ENCODE measurements at regions not wholly inside any gene's neighbourhood (a gene's known extent, or its start where the extent isn't known, plus 50 kb on each side); places are given as distances from the start of the nearest gene placed in this dataset.

GRCh38 chr12:16920451-16920850 is 314.5 kb upstream of the LMO3 start:
- no peaks in the 10 kb centered on the region for H3K4me1 ChIP-seq (ENCODE audit: insufficient read depth, low read length, poor library complexity, severe bottlenecking)
- H3K4me3 ChIP-seq (ENCODE audit: low read length, poor library complexity, severe bottlenecking), result no peak overlapping the region
- no peaks in the 10 kb centered on the region for H3F3A ChIP-seq (ENCODE audit: low read depth)
- H3K36me3 ChIP-seq (ENCODE audit: insufficient read depth, low read length), result no peaks in the 10 kb centered on the region
- no peak overlapping the region for H2AFZ ChIP-seq (ENCODE audit: low read length)
- TF ChIP-seq CTCF (conservative IDR thresholded peaks at IDR 0.05; ENCODE audit: low read length), result no peak
- TF ChIP-seq EZH2phosphoT487 (IDR thresholded peaks at IDR 0.05; ENCODE audit: borderline replicate concordance), result no peak
- no peaks in the 10 kb centered on the region for H3K27me3 ChIP-seq (ENCODE audit: insufficient read depth, low read length, poor library complexity, severe bottlenecking)
- H3K9me2 ChIP-seq (replicated peaks; ENCODE audit: low read depth, low read length), result no peaks in the 10 kb centered on the region
- no peaks in the 10 kb centered on the region for H3K9me3 ChIP-seq (ENCODE audit: insufficient read depth, low read depth, low read length)
- no peak overlapping the region for H3K9ac ChIP-seq (ENCODE audit: low read depth, low read length, poor library complexity, severe bottlenecking)
- no peak overlapping the region for H3K4me2 ChIP-seq (ENCODE audit: low read depth, low read length, poor library complexity, severe bottlenecking)
- H4K20me1 ChIP-seq (ENCODE audit: insufficient read depth, low read length, poor library complexity, severe bottlenecking), result no peaks in the 10 kb centered on the region
- no peaks in the 10 kb centered on the region for H3K79me2 ChIP-seq (ENCODE audit: insufficient read depth, low read length)

- Histone ChIP-seq H2AFZ (ENCODE audit: low read length) (no peak overlapping the region), H3K4me2 (ENCODE audit: low read depth, low read length, poor library complexity, severe bottlenecking) (no peak overlapping the region), H3K9me3 (ENCODE audit: insufficient read depth, low read depth, low read length) (no peaks in the 10 kb centered on the region), H3K36me3 (ENCODE audit: insufficient read depth, low read length) (no peaks in the 10 kb centered on the region), H3K4me1 (ENCODE audit: insufficient read depth, low read length, poor library complexity, severe bottlenecking) (no peaks in the 10 kb centered on the region), H3F3A (ENCODE audit: low read depth) (no peaks in the 10 kb centered on the region), H4K20me1 (ENCODE audit: insufficient read depth, low read length, poor library complexity, severe bottlenecking) (no peaks in the 10 kb centered on the region), H3K79me2 (ENCODE audit: insufficient read depth, low read length) (no peaks in the 10 kb centered on the region), H3K4me3 (ENCODE audit: low read length, poor library complexity, severe bottlenecking) (no peak overlapping the region), H3K9me2 (replicated peaks; ENCODE audit: low read depth, low read length) (no peaks in the 10 kb centered on the region), H3K9ac (ENCODE audit: low read depth, low read length, poor library complexity, severe bottlenecking) (no peak overlapping the region), H3K27me3 (ENCODE audit: insufficient read depth, low read length, poor library complexity, severe bottlenecking) (no peaks in the 10 kb centered on the region)
- TF ChIP-seq EZH2phosphoT487 (IDR thresholded peaks at IDR 0.05; ENCODE audit: borderline replicate concordance), result no peak
- TF ChIP-seq CTCF (conservative IDR thresholded peaks at IDR 0.05; ENCODE audit: low read length), result no peak
Observed at GRCh38 chr12:16919551-16919950, 313.6 kb upstream of the LMO3 start.

GRCh38 chr12:16914853-16915252 is 308.9 kb upstream of the LMO3 start:
- no peak overlapping the region for H3K4me3 ChIP-seq (ENCODE audit: low read length, poor library complexity, severe bottlenecking)
- no peak for TF ChIP-seq EZH2phosphoT487 (IDR thresholded peaks at IDR 0.05; ENCODE audit: borderline replicate concordance)
- TF ChIP-seq CTCF (conservative IDR thresholded peaks at IDR 0.05; ENCODE audit: low read length), result no peak
- H3K79me2 ChIP-seq (ENCODE audit: insufficient read depth, low read length), result no peaks in the 10 kb centered on the region

More at GRCh38 chr12:16914853-16915252, 308.9 kb upstream of the LMO3 start:
- Histone ChIP-seq H3F3A (ENCODE audit: low read depth) (no peaks in the 10 kb centered on the region), H3K36me3 (ENCODE audit: insufficient read depth, low read length) (no peaks in the 10 kb centered on the region), H3K4me2 (ENCODE audit: low read depth, low read length, poor library complexity, severe bottlenecking) (no peak overlapping the region), H3K4me1 (ENCODE audit: insufficient read depth, low read length, poor library complexity, severe bottlenecking) (no peaks in the 10 kb centered on the region), H3K9me3 (ENCODE audit: insufficient read depth, low read depth, low read length) (no peaks in the 10 kb centered on the region), H3K9me2 (replicated peaks; ENCODE audit: low read depth, low read length) (no peaks in the 10 kb centered on the region), H2AFZ (ENCODE audit: low read length) (no peak overlapping the region), H4K20me1 (ENCODE audit: insufficient read depth, low read length, poor library complexity, severe bottlenecking) (no peaks in the 10 kb centered on the region), H3K27me3 (ENCODE audit: insufficient read depth, low read length, poor library complexity, severe bottlenecking) (no peaks in the 10 kb centered on the region), H3K9ac (ENCODE audit: low read depth, low read length, poor library complexity, severe bottlenecking) (no peak overlapping the region)
